HG02885 (cell line): ENCODE measurements at regions not wholly inside any gene's neighbourhood (a gene's known extent, or its start where the extent isn't known, plus 50 kb on each side); places are given as distances from the start of the nearest gene placed in this dataset.

Experiments
- ATAC-seq: cut with Tn5 transposase; IDR thresholded peaks from one replicate; pipeline ENCODE4 v1.9.1; 2021; ENCODE audit warnings: mild to moderate bottlenecking; ENCODE audit not compliant: unreplicated experiment, poor library complexity

DNA sequence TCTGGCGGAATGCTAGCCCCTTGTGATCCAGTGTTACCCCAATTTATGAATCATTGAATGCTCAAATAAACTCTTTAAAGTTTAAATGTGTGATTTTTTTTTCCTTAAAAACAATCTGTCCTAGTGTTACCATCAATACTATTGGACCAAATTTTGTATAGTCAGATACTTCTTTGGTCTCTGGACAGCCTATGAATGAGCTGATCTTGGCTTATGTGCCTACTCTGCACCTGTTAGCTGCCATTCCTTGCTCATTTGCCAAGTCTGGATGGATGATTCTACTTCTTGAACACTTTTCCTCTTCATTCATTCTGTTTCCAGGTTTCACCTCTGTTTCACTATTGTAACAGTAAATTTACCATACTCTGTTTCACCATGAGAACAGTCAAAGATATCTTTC lies 226.5 kb upstream of the ZBED5 start:
- ATAC-seq: no peak

DNA sequence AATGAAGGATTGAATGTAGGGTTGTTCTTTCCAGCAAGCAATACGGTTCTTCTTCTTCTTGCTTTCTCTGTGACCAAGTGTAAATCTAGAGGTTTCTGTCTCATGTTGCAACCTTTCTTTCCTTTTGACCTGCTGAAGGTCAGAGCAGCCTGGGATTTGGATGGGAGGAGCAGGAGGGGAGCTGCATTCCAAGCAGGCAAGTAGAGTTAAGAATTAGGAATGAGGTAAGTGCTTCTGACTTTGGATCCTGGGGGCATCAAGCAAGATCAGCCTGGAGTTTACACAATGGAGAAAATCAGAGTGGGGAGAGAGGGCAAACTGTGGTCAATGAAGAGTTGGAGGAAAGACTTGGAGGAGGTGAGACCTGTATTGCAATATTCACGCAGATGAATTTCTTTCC lies 225.6 kb upstream of the ZBED5 start:
- no peak for ATAC-seq

GRCh38 chr11:11082646-11083045 lies 224.8 kb upstream of the ZBED5 start:
- no peak for ATAC-seq

DNA sequence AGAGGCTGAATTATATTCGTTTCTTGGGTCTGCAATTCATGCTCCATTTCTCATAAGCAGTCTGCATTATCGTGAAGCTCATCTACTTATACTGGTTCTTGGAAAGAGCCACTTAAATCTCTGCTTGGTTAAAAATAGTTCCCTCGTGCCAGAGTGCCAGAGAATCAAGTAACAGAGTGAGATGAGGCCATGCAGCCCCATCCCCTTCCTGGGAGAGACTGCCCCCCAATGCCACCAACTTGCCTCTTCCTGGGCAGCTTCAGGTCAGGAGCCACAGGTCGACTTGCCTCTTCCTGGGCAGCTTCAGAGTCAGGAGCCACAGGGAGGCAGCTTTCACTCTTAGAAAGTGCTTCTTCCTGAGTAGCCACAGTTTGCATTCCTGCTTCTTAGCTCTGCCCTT lies 223.9 kb upstream of the ZBED5 start:
- no peak for ATAC-seq

GRCh38 chr11:11081288-11081687 lies 223.4 kb upstream of the ZBED5 start:
- no peak for ATAC-seq

GRCh38 chr11:11078344-11079086 lies 220.7 kb upstream of the ZBED5 start:
- ATAC-seq: no peak

- ATAC-seq: no peak
These were observed 220.0 kb upstream of the ZBED5 start for GRCh38 chr11:11077898-11078297.

DNA sequence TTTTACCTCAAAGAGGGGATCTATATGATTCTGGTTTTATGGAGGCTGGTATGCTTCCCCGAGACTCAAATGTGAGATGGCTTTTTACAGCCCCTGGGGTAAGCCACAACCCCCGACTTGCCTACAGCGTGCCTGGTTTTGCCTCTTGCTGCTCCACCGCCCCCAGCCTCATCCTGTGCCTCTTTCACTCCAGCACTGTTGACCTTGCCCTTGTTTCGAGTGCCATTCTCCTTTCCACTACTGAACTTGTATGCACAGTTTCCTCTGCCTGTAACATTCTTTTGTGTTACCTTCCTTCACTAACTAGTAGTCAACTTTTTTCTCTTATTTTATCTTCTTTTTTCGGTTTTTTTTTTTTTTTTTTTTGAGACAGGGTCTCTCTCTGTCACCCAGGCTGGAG lies 219.0 kb upstream of the ZBED5 start:
- no peak for ATAC-seq

DNA sequence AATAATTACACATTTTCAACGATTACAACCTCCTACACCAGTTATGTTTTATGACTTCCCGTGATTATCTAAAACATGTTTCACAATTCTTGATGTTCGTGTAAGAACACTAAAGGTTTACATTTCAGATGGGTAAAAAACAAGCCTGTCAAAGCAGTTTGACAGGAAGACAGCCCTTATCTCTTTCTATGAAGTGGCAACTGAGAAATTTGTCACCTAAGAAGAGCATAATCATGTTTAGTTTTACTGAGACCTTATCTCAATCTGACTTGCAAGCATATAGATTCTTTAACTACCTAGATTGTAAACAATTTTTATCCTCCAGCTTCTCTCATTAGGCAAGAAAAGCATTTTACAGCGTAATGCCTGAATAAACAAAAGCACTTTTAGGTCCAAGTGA lies 218.4 kb upstream of the ZBED5 start:
- no peak for ATAC-seq

- no peak for ATAC-seq
These were observed 217.8 kb upstream of the ZBED5 start for GRCh38 chr11:11075515-11076171.

DNA sequence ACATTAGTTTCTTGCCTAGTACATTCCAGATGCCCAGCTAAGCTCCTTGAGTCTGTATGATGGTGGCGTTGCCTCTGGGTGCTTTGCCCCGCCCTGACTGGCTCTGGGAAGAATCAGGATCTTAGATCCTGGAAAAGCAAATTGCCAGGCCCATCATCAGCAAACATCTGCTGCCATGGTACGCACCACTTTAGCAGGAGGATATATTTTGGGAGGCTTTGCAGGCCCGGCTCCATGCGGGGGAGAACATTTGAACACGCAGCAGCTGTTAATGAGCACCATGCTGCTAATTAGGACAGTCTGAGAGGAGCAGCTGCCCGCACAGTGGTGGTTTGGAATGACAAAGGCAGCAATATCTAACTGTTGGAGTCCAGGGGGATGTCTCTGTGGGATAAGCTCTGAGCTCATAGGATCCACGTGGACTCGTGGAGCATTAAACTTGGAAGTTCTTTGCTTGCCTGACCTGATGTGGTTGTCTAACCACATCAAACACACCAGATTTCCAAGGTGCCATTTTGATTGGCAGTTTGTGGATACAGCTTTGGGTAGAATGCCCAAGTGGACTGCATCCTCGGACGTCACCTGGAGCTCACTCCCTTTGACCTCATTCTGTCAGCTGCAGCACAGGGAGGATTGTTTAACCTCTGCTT lies 217.0 kb upstream of the ZBED5 start:
- ATAC-seq: no peak

DNA sequence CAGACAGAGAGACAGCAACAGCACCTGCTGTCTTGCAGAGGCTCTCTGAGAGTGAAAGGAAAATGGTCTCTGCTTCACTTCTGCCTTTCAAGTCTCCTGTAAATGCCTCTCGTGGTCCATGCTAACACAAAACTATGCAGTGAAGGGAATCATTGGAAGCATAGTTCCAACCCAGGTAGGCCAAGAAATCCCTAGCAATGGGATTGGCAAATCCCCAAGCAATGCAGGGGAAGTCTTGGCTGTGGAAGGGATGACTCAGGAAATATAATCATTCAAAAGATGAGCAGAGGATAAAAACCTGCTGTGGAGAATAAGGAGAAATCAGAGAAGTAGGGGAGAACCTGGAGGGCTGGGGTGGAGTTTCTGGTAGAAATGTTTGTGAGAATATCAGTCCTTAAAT lies 216.1 kb upstream of the ZBED5 start:
- no peak for ATAC-seq

DNA sequence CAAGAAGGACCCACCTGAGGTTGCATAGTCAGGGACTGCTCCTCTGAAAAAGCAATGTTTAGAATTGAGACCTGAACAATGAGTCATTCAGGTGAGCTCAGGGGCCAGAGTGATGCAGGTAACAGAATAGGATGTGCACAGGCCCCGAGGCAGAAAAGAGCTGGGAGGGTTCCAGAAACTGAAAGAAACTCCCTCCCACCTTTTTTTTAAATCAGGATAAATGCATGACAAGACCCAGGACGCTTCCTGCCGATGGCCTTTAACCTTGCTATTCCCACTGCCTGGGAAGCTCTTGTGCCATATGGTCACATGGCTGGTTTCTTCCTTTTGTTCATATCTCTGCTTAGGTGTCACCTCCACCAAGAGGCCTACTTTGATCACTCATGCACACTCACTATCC lies 214.2 kb upstream of the ZBED5 start:
- ATAC-seq: no peak

DNA sequence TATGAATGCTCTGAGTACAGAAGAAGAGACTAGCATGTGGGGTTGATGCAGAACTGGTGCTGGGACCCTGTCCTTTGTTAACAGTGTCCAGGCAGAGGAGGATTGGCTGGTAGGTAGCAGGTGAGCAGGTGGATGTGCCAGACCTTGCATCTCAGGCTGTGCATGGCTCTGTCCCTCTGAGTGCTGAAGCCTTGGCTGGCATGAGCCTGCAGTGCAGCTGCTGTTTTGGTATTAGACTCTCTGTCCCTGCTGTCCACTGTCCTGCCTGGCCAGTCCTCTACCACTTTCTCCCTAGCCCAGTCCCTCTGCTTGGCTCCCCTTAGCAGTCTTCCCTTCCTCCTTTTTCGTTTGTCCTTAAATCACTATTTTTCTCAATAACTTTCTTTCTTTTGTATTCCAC lies 213.6 kb upstream of the ZBED5 start:
- no peak for ATAC-seq

GRCh38 chr11:11070976-11071375 lies 213.1 kb upstream of the ZBED5 start:
- ATAC-seq: no peak

- no peak for ATAC-seq
These were observed 212.3 kb upstream of the ZBED5 start for GRCh38 chr11:11069841-11070835.

- ATAC-seq: no peak
These were observed 210.3 kb upstream of the ZBED5 start for GRCh38 chr11:11068113-11068512.

DNA sequence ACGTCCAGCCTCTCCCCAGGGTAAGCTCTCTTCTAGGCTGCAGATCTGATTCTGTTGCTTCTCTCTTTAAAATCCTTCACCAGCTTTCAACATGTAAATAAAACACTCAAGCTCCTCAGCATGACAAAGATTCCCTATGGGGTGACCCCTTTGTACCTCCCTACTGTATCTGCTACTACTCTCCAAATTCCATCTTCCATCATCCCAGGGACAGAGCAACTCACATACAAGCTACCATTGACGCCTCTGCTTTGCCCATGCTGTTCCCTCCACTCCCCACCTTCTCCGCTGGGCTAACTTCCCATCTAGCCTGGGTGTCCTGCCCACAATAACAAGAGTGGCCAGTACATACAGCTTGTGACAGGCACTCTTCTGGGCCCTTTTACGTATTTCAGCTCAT lies 207.5 kb upstream of the ZBED5 start:
- no peak for ATAC-seq

GRCh38 chr11:11057472-11057854 lies 199.6 kb upstream of the ZBED5 start:
- ATAC-seq: no peak

- ATAC-seq: no peak
These were observed 199.1 kb upstream of the ZBED5 start for GRCh38 chr11:11056749-11057471.
